WTC11 (cell line): ENCODE measurements at regions not wholly inside any gene's neighbourhood (a gene's known extent, or its start where the extent isn't known, plus 50 kb on each side); places are given as distances from the start of the nearest gene placed in this dataset.

Experiments
- ATAC-seq: fragments of 200-7000 bp; cut with Tn5 transposase; 2 replicates; pipeline ENCODE4 v1.10.0; 2021; ENCODE audit warnings: mild to moderate bottlenecking, moderate library complexity
- CTCF ChIA-PET: fragments of 300-600 bp; sonication (Branson Sonifier 250); formaldehyde crosslinking; loops from one replicate; lab custom pipeline; 2021; ENCODE audit warnings: antibody characterized with exemption; lab: Charles Lee
- POLR2A ChIA-PET: fragments of 350-600 bp; sonication (Branson Sonifier 250); formaldehyde crosslinking; loops from one replicate; lab custom pipeline; 2021; ENCODE audit warnings: antibody characterized with exemption; lab: Charles Lee
- DNase-seq: peaks from one replicate; pipeline ENCODE4 v3.0.0; 2021; ENCODE audit warnings: low spot score
- H3K27ac Mint-ChIP-seq: 2 replicates; pipeline ENCODE4 v1.8.0; 2021; ENCODE audit warnings: mixed read lengths
- H3K27me3 Mint-ChIP-seq: 2 replicates; pipeline ENCODE4 v1.8.0; 2021; ENCODE audit warnings: low read depth, mild to moderate bottlenecking, moderate library complexity, mixed read lengths
- H3K36me3 Mint-ChIP-seq: 2 replicates; pipeline ENCODE4 v1.8.0; 2021; ENCODE audit warnings: mixed read lengths
- H3K4me1 Mint-ChIP-seq: 2 replicates; pipeline ENCODE4 v1.8.0; 2022; ENCODE audit warnings: mixed read lengths
- H3K4me3 Mint-ChIP-seq: 2 replicates; pipeline ENCODE4 v1.8.0; 2021; ENCODE audit warnings: mild to moderate bottlenecking, moderate library complexity, mixed read lengths
- H3K9me3 Mint-ChIP-seq: 2 replicates; pipeline ENCODE4 v1.8.0; 2021; ENCODE audit warnings: mixed read lengths
- EMX1 ChIP-seq: fragments of 250-450 bp; sonication (Bioruptor Pico); IDR thresholded peaks from 2 replicates; pipeline ENCODE4 v1.8.0; 2021; ENCODE audit warnings: mild to moderate bottlenecking
- FOXJ3 ChIP-seq: sonication (generic); formaldehyde crosslinking; IDR thresholded peaks from 2 replicates; pipeline ENCODE4 v1.9.0; 2021; ENCODE audit warnings: missing genetic modification reagents, mild to moderate bottlenecking, borderline replicate concordance
- JAZF1 ChIP-seq: fragments of 250-450 bp; sonication (Bioruptor Pico); IDR thresholded peaks from 2 replicates; pipeline ENCODE4 v1.9.0; 2021; ENCODE audit warnings: moderate library complexity, mild to moderate bottlenecking, inconsistent platforms
- NFE2L1 ChIP-seq: sonication (generic); formaldehyde crosslinking; IDR thresholded peaks from 2 replicates; pipeline ENCODE4 v1.8.1; 2023; ENCODE audit warnings: missing genetic modification reagents
- NFYB ChIP-seq: sonication (generic); formaldehyde crosslinking; conservative IDR thresholded peaks from 2 replicates; pipeline ENCODE4 v1.8.0; 2022; ENCODE audit warnings: low read depth, missing genetic modification reagents
- NR2C2 ChIP-seq: sonication (generic); formaldehyde crosslinking; IDR thresholded peaks from 2 replicates; pipeline ENCODE4 v1.8.0; 2022; ENCODE audit warnings: mild to moderate bottlenecking, missing genetic modification reagents
- OVOL2 ChIP-seq: fragments of 250-450 bp; sonication (Bioruptor Pico); IDR thresholded peaks from 2 replicates; pipeline ENCODE4 v1.9.0; 2021; ENCODE audit warnings: mild to moderate bottlenecking, borderline replicate concordance
- RORB ChIP-seq: fragments of 250-450 bp; sonication (Bioruptor Pico); IDR thresholded peaks from 2 replicates; pipeline ENCODE4 v1.9.0; 2021; ENCODE audit warnings: mild to moderate bottlenecking
- STAT6 ChIP-seq: sonication (generic); formaldehyde crosslinking; conservative IDR thresholded peaks from 2 replicates; pipeline ENCODE4 v1.8.1; 2023; ENCODE audit warnings: mild to moderate bottlenecking, low read depth, missing genetic modification reagents, moderate library complexity
- TP53 ChIP-seq: sonication (generic); formaldehyde crosslinking; IDR thresholded peaks from 2 replicates; pipeline ENCODE4 v1.8.1; 2023; ENCODE audit warnings: mild to moderate bottlenecking, missing genetic modification reagents
- ZNF232 ChIP-seq: sonication (generic); formaldehyde crosslinking; IDR thresholded peaks from 2 replicates; pipeline ENCODE4 v1.8.0; 2022; ENCODE audit warnings: mild to moderate bottlenecking, missing genetic modification reagents
- ZNF263 ChIP-seq: sonication (generic); formaldehyde crosslinking; IDR thresholded peaks from 2 replicates; pipeline ENCODE4 v1.8.1; 2022; ENCODE audit warnings: low read depth, mild to moderate bottlenecking, moderate library complexity, missing genetic modification reagents
- ZNF416 ChIP-seq: fragments of 250-450 bp; sonication (Bioruptor Pico); IDR thresholded peaks from 2 replicates; pipeline ENCODE4 v1.9.0; 2021; ENCODE audit warnings: mild to moderate bottlenecking, inconsistent platforms
- TF ChIP-seq, protein P1 (sequence below): sonication (generic); formaldehyde crosslinking; IDR thresholded peaks from 2 replicates; pipeline ENCODE4 v1.8.0; 2022; ENCODE audit warnings: mild to moderate bottlenecking, missing genetic modification reagents
- TF ChIP-seq, protein P2 (sequence below): sonication (generic); formaldehyde crosslinking; IDR thresholded peaks from 2 replicates; pipeline ENCODE4 v1.8.1; 2023; ENCODE audit warnings: mild to moderate bottlenecking, missing genetic modification reagents, moderate library complexity
- TF ChIP-seq, protein P3 (sequence below): fragments of 250-450 bp; sonication (Bioruptor Pico); IDR thresholded peaks from 2 replicates; pipeline ENCODE4 v2.1.2; 2022; ENCODE audit warnings: mild to moderate bottlenecking, moderate library complexity
- TF ChIP-seq, protein P4 (sequence below): fragments of 250-450 bp; sonication (Bioruptor Pico); IDR thresholded peaks from 2 replicates; pipeline ENCODE4 v1.9.0; 2021; ENCODE audit warnings: mild to moderate bottlenecking, borderline replicate concordance

- no peak for TF ChIP-seq RORB
- TF ChIP-seq, protein P1, sequence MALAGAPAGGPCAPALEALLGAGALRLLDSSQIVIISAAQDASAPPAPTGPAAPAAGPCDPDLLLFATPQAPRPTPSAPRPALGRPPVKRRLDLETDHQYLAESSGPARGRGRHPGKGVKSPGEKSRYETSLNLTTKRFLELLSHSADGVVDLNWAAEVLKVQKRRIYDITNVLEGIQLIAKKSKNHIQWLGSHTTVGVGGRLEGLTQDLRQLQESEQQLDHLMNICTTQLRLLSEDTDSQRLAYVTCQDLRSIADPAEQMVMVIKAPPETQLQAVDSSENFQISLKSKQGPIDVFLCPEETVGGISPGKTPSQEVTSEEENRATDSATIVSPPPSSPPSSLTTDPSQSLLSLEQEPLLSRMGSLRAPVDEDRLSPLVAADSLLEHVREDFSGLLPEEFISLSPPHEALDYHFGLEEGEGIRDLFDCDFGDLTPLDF (CRISPR knock-in tag): no peak
- no peak for TF ChIP-seq OVOL2 (CRISPR knock-in tag)
- TF ChIP-seq, protein P2, sequence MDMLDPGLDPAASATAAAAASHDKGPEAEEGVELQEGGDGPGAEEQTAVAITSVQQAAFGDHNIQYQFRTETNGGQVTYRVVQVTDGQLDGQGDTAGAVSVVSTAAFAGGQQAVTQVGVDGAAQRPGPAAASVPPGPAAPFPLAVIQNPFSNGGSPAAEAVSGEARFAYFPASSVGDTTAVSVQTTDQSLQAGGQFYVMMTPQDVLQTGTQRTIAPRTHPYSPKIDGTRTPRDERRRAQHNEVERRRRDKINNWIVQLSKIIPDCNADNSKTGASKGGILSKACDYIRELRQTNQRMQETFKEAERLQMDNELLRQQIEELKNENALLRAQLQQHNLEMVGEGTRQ (CRISPR knock-in tag): no peak
- TF ChIP-seq TP53 (CRISPR knock-in tag): no peak
- TF ChIP-seq, protein P3, sequence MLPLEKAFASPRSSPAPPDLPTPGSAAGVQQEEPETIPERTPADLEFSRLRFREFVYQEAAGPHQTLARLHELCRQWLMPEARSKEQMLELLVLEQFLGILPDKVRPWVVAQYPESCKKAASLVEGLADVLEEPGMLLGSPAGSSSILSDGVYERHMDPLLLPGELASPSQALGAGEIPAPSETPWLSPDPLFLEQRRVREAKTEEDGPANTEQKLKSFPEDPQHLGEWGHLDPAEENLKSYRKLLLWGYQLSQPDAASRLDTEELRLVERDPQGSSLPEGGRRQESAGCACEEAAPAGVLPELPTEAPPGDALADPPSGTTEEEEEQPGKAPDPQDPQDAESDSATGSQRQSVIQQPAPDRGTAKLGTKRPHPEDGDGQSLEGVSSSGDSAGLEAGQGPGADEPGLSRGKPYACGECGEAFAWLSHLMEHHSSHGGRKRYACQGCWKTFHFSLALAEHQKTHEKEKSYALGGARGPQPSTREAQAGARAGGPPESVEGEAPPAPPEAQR (CRISPR knock-in tag): no peak
- no peak for TF ChIP-seq JAZF1 (CRISPR knock-in tag)
Measured at GRCh38 chr14:53563628-53564027, 393.0 kb downstream of the BMP4 start (continued).

DNA sequence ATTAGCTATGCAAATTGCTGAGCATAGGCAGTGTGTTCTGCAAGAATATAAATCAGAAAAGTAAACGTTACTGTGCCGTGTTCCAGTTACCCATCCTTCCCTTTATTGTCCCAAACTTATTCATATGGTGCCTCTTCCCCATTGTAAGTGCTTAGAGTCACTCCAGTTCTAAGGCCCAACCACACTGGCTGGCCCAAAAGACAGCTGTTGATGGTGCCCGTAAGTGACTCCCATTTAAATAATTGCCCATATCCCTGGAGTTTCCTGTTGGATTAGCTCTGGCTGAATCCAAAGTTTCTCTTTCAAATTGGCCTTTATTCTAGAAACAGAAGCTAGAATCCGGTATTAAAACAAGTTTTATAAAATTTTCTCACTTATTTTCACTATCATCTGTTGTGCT lies 400.1 kb upstream of the DDHD1 start:
- H3K27me3 Mint-ChIP-seq: no peaks in the 10 kb centered on the region
- ChIA-PET POLR2A (no interaction called here), CTCF (interaction anchor here (1.4 kb wide), 1 partner anchor 13 kb away, joined by 3 read pairs; no protein-coding TSS in a partner anchor)
- H3K4me1 Mint-ChIP-seq: no peaks in the 10 kb centered on the region
- H3K27ac Mint-ChIP-seq: no peak overlapping the region
- H3K4me3 Mint-ChIP-seq: no peak overlapping the region
- TF ChIP-seq EMX1 (CRISPR knock-in tag) (no peak), STAT6 (CRISPR knock-in tag) (no peak), NFYB (CRISPR knock-in tag) (no peak), ZNF232 (no peak), FOXJ3 (CRISPR knock-in tag) (no peak), NFE2L1 (CRISPR knock-in tag) (no peak), ZNF263 (CRISPR knock-in tag) (no peak), ZNF416 (CRISPR knock-in tag) (no peak), JAZF1 (CRISPR knock-in tag) (no peak), NR2C2 (CRISPR knock-in tag) (no peak)
- TF ChIP-seq, protein P1 (CRISPR knock-in tag): no peak
- TF ChIP-seq, protein P4, sequence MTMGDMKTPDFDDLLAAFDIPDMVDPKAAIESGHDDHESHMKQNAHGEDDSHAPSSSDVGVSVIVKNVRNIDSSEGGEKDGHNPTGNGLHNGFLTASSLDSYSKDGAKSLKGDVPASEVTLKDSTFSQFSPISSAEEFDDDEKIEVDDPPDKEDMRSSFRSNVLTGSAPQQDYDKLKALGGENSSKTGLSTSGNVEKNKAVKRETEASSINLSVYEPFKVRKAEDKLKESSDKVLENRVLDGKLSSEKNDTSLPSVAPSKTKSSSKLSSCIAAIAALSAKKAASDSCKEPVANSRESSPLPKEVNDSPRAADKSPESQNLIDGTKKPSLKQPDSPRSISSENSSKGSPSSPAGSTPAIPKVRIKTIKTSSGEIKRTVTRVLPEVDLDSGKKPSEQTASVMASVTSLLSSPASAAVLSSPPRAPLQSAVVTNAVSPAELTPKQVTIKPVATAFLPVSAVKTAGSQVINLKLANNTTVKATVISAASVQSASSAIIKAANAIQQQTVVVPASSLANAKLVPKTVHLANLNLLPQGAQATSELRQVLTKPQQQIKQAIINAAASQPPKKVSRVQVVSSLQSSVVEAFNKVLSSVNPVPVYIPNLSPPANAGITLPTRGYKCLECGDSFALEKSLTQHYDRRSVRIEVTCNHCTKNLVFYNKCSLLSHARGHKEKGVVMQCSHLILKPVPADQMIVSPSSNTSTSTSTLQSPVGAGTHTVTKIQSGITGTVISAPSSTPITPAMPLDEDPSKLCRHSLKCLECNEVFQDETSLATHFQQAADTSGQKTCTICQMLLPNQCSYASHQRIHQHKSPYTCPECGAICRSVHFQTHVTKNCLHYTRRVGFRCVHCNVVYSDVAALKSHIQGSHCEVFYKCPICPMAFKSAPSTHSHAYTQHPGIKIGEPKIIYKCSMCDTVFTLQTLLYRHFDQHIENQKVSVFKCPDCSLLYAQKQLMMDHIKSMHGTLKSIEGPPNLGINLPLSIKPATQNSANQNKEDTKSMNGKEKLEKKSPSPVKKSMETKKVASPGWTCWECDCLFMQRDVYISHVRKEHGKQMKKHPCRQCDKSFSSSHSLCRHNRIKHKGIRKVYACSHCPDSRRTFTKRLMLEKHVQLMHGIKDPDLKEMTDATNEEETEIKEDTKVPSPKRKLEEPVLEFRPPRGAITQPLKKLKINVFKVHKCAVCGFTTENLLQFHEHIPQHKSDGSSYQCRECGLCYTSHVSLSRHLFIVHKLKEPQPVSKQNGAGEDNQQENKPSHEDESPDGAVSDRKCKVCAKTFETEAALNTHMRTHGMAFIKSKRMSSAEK (CRISPR knock-in tag): no peak
- no peak for DNase-seq
- peaks cover 15% of the 10 kb centered on the region for H3K9me3 Mint-ChIP-seq
- no peak for ATAC-seq
- H3K36me3 Mint-ChIP-seq: no peaks in the 10 kb centered on the region
